H1 (cell line): ENCODE measurements at regions not wholly inside any gene's neighbourhood (a gene's known extent, or its start where the extent isn't known, plus 50 kb on each side); places are given as distances from the start of the nearest gene placed in this dataset.

Experiments used
- CEBPB ChIP-seq: IDR thresholded peaks from 2 replicates; pipeline ENCODE4 v1.6.1; 2012; ENCODE audit warnings: low read depth, low read length
- FOSL1 ChIP-seq: IDR thresholded peaks from 2 replicates; pipeline ENCODE4 v1.6.1; 2011; ENCODE audit warnings: mild to moderate bottlenecking, low read depth, low read length, moderate library complexity; ENCODE audit not compliant: insufficient read depth

GRCh38 chr7:156491435-156491834 is 149.1 kb upstream of the RNF32 start (continued):
- no peak for TF ChIP-seq FOSL1
- no peak for TF ChIP-seq CEBPB
